ENCODE measurements at regions not wholly inside any gene's neighbourhood (a gene's known extent, or its start where the extent isn't known, plus 50 kb on each side); places are given as distances from the start of the nearest gene placed in this dataset.

DNA sequence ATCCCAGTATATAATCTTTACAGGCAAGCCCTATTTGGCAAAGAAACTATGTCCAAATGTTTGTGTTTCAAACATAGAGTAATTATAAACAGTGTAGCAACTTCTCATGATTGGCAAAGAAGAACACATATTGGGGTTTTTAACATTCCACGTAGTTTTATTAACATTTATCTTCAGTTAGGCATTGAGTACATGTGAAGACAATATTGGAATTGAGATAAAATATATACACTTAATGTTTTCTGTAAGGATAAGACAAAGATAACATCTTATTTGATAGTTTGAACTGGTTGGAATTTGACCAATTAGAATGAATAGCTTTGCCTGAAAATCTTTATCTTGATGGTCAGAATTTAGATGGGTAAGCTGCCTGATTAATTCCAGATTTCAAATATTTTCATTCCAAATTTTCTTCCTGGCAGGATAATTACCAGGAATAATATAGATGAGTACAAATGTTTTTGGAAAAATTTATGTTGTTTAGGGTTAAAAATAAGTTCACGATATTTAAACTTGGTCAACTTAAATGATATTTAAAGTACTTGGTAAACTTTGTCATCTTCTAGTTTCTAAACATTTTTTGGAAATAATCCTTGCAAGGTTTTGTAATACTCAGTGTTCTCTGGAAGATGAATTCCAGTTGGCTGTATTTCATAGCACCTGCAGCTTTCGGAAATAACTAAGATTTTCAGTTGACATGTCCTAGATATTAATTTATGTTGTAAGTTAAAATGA is 536.5 kb upstream of the SPRY2 start:
- RAD21 ChIA-PET (ENCODE audit: unreplicated experiment), result no interaction called here
- H3K9me3 ChIP-seq (replicated peaks; ENCODE audit: control insufficient read depth, insufficient read depth, low read length), result no peaks in the 10 kb centered on the region
- H2AFZ ChIP-seq (ENCODE audit: control insufficient read depth, low read depth, low read length), result no peak overlapping the region

DNA sequence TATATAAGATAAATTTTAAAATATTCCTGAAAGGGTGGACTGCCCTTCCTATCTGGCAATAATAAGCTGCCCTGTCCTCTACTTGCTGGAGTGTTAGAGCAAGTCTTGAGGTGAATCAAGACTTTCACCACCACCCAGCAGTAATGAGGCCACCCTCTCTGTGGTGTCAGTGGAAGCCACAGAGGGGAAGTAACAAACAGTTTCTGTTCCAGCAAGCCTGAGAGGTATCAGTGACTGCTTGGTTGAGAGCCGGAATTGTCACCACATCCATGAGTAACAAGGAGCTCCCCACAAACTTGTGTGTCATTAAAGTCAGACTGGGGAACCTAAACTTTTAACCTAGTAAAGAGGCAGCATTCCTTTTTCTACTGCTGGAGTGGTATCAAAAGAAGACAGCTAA is 532.7 kb upstream of the SPRY2 start:
- FAIRE-seq, result no peak
- TF ChIP-seq POU2F2 (IDR thresholded peaks at IDR 0.05; ENCODE audit: borderline replicate concordance, low read depth, low read length), result peak; percentile 13; the same call in 1 of the 3 replicates
- TF ChIP-seq ETV6 (conservative IDR thresholded peaks at IDR 0.05 in 1 of 2, IDR thresholded peaks at IDR 0.05 in 1 of 2; ENCODE audit: borderline replicate concordance in 1 of 2, low read depth in 1 of 2), result peak in 1 of 2 experiments; percentile 44; a peak in 1 of 4 replicates
- TF ChIP-seq, protein P1, sequence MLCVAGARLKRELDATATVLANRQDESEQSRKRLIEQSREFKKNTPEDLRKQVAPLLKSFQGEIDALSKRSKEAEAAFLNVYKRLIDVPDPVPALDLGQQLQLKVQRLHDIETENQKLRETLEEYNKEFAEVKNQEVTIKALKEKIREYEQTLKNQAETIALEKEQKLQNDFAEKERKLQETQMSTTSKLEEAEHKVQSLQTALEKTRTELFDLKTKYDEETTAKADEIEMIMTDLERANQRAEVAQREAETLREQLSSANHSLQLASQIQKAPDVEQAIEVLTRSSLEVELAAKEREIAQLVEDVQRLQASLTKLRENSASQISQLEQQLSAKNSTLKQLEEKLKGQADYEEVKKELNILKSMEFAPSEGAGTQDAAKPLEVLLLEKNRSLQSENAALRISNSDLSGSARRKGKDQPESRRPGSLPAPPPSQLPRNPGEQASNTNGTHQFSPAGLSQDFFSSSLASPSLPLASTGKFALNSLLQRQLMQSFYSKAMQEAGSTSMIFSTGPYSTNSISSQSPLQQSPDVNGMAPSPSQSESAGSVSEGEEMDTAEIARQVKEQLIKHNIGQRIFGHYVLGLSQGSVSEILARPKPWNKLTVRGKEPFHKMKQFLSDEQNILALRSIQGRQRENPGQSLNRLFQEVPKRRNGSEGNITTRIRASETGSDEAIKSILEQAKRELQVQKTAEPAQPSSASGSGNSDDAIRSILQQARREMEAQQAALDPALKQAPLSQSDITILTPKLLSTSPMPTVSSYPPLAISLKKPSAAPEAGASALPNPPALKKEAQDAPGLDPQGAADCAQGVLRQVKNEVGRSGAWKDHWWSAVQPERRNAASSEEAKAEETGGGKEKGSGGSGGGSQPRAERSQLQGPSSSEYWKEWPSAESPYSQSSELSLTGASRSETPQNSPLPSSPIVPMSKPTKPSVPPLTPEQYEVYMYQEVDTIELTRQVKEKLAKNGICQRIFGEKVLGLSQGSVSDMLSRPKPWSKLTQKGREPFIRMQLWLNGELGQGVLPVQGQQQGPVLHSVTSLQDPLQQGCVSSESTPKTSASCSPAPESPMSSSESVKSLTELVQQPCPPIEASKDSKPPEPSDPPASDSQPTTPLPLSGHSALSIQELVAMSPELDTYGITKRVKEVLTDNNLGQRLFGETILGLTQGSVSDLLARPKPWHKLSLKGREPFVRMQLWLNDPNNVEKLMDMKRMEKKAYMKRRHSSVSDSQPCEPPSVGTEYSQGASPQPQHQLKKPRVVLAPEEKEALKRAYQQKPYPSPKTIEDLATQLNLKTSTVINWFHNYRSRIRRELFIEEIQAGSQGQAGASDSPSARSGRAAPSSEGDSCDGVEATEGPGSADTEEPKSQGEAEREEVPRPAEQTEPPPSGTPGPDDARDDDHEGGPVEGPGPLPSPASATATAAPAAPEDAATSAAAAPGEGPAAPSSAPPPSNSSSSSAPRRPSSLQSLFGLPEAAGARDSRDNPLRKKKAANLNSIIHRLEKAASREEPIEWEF (IDR thresholded peaks at IDR 0.05; ENCODE audit: insufficient replicate concordance, low read depth, low read length), result no peak
- 0 out of 2 replicates have a peak, but pooled peaks have one; percentile 30 for TF ChIP-seq ZNF24 (IDR thresholded peaks at IDR 0.05)
- TF ChIP-seq RAD21 (IDR thresholded peaks at IDR 0.05; ENCODE audit: insufficient read depth, low read depth, low read length), result no peak
- TF ChIP-seq, protein P2, sequence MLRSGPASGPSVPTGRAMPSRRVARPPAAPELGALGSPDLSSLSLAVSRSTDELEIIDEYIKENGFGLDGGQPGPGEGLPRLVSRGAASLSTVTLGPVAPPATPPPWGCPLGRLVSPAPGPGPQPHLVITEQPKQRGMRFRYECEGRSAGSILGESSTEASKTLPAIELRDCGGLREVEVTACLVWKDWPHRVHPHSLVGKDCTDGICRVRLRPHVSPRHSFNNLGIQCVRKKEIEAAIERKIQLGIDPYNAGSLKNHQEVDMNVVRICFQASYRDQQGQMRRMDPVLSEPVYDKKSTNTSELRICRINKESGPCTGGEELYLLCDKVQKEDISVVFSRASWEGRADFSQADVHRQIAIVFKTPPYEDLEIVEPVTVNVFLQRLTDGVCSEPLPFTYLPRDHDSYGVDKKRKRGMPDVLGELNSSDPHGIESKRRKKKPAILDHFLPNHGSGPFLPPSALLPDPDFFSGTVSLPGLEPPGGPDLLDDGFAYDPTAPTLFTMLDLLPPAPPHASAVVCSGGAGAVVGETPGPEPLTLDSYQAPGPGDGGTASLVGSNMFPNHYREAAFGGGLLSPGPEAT (IDR thresholded peaks at IDR 0.05; ENCODE audit: low read depth), result peak; percentile 76; the same call in 1 of the 2 replicates

More for the DNA sequence above, 536.5 kb upstream of the SPRY2 start:
- H3K27ac ChIP-seq (ENCODE audit: control insufficient read depth, insufficient read depth), result no peak overlapping the region
- DNase-seq (ENCODE audit: low read depth, low spot score), result no peak
- no peaks in the 10 kb centered on the region for H3K36me3 ChIP-seq (ENCODE audit: control insufficient read depth in 2 of 2, insufficient read depth in 2 of 2, low read length in 1 of 2)
- no peak for ATAC-seq
- no peaks in the 10 kb centered on the region for H3K27me3 ChIP-seq (replicated peaks in 1 of 2; ENCODE audit: control insufficient read depth in 2 of 2, insufficient read depth in 2 of 2, low read length in 1 of 2)
- H3K79me2 ChIP-seq (ENCODE audit: control insufficient read depth, insufficient read depth, low read length), result no peaks in the 10 kb centered on the region
- FAIRE-seq, result no peak
- no peak overlapping the region for H3K4me3 ChIP-seq
- no peak overlapping the region for H3K4me2 ChIP-seq (ENCODE audit: control insufficient read depth, insufficient read depth)
- BruUV-seq (replicated peaks), result no TSS peak
- H3K4me1 ChIP-seq (ENCODE audit: control insufficient read depth, insufficient read depth, low read length), result no peaks in the 10 kb centered on the region
- WGBS (ENCODE audit: insufficient coverage, insufficient replicate concordance, low lambda C conversion rate, missing lambda C conversion rate), result 41% methylated on average over 3 of the region's 3 CpGs
- CTCF ChIA-PET, result interaction anchor here (0.8 kb wide), 1 partner anchor 1198 kb away, joined by 3 read pairs; no protein-coding TSS in a partner anchor
- POLR2A ChIA-PET, result interaction anchor here (0.8 kb wide), 1 partner anchor 77 kb away, joined by 4 read pairs; no protein-coding TSS in a partner anchor
- TF ChIP-seq RFX5 (IDR thresholded peaks at IDR 0.05; ENCODE audit: low read depth, low read length) (no peak), ZSCAN29 (IDR thresholded peaks at IDR 0.05) (no peak), SIN3A (IDR thresholded peaks at IDR 0.05; ENCODE audit: low read depth, low read length) (no peak), BHLHE40 (IDR thresholded peaks at IDR 0.05; ENCODE audit: borderline replicate concordance in 1 of 2, low read depth in 2 of 2, low read length in 1 of 2) (no peak)
- in situ Hi-C loops (cut with MboI), result no loop called here
- SMC1A ChIA-PET (ENCODE audit: uncharacterized antibody, unreplicated experiment), result interaction anchor here (0.8 to 1.6 kb wide), 5 partner anchors 9 to 94 kb away, joined by 3 to 4 read pairs (median 3); no protein-coding TSS in a partner anchor
- H4K20me1 ChIP-seq (ENCODE audit: control insufficient read depth, insufficient read depth), result no peaks in the 10 kb centered on the region
- H3K9ac ChIP-seq (ENCODE audit: control insufficient read depth, insufficient read depth, low read length), result no peak overlapping the region
- intact Hi-C loops (cut with micrococcal nuclease; ENCODE audit: unreplicated experiment), result no loop called here

More for the DNA sequence above, 532.7 kb upstream of the SPRY2 start:
- ChIA-PET POLR2A (no interaction called here), CTCF (interaction anchor here (1.0 to 1.4 kb wide), 4 partner anchors 9 to 530 kb away, joined by 3 to 5 read pairs (median 4); no protein-coding TSS in a partner anchor), RAD21 (ENCODE audit: unreplicated experiment) (interaction anchor here (0.5 to 2.2 kb wide), 10 partner anchors 8 to 514 kb away, joined by 3 to 8 read pairs (median 4); no protein-coding TSS in a partner anchor), SMC1A (ENCODE audit: uncharacterized antibody, unreplicated experiment) (interaction anchor here (0.9 to 2.3 kb wide), 12 partner anchors 9 to 422 kb away, joined by 3 to 11 read pairs (median 4); no protein-coding TSS in a partner anchor)
- H3K9ac ChIP-seq (ENCODE audit: control insufficient read depth, insufficient read depth, low read length), result no peak overlapping the region
- no peaks in the 10 kb centered on the region for H3K4me1 ChIP-seq (ENCODE audit: control insufficient read depth, insufficient read depth, low read length)
- H3K4me2 ChIP-seq (ENCODE audit: control insufficient read depth, insufficient read depth), result no peak overlapping the region
- 36% methylated on average over 1 of the region's 1 CpG for WGBS (ENCODE audit: insufficient coverage, insufficient replicate concordance, low lambda C conversion rate, missing lambda C conversion rate)
- H4K20me1 ChIP-seq (ENCODE audit: control insufficient read depth, insufficient read depth), result no peaks in the 10 kb centered on the region
- no peaks in the 10 kb centered on the region for H3K36me3 ChIP-seq (ENCODE audit: control insufficient read depth in 2 of 2, insufficient read depth in 2 of 2, low read length in 1 of 2)
- H2AFZ ChIP-seq (ENCODE audit: control insufficient read depth, low read depth, low read length), result no peak overlapping the region
- H3K79me2 ChIP-seq (ENCODE audit: control insufficient read depth, insufficient read depth, low read length), result no peaks in the 10 kb centered on the region
- peak; percentile 33 for DNase-seq (ENCODE audit: low read depth, low spot score)
- no peak overlapping the region for H3K27ac ChIP-seq (ENCODE audit: control insufficient read depth, insufficient read depth)
- intact Hi-C loops (cut with micrococcal nuclease; ENCODE audit: unreplicated experiment), result loop anchor here (5.0 kb wide), 1 partner anchor 531 kb away; the partner anchor contains the start of gene SPRY2
- in situ Hi-C loops (cut with MboI), result no loop called here
- no peaks in the 10 kb centered on the region for H3K27me3 ChIP-seq (replicated peaks in 1 of 2; ENCODE audit: control insufficient read depth in 2 of 2, insufficient read depth in 2 of 2, low read length in 1 of 2)
- H3K9me3 ChIP-seq (replicated peaks; ENCODE audit: control insufficient read depth, insufficient read depth, low read length), result no peaks in the 10 kb centered on the region
- no TSS peak for BruUV-seq (replicated peaks)
- ATAC-seq, result peak; percentile 100
- no peak overlapping the region for H3K4me3 ChIP-seq

Data from GM12878 (cell line).